Gastroesophageal sphincter (tissue), 3 donors: ENCODE measurements at regions not wholly inside any gene's neighbourhood (a gene's known extent, or its start where the extent isn't known, plus 50 kb on each side); places are given as distances from the start of the nearest gene placed in this dataset.

Experiments
- CTCF ChIP-seq, 4 experiments: fragments of 200-600 bp in 2 of 4; fragments of 450-650 bp in 2 of 4; sonication (generic) in 1 of 4; IDR thresholded peaks; one replicate each; pipeline ENCODE4 v1.5.1; 2017 to 2019; ENCODE audit warnings: antibody characterized with exemption in 4 of 4, mild to moderate bottlenecking in 2 of 4, moderate library complexity in 2 of 4
- EP300 ChIP-seq: sonication (generic); formaldehyde crosslinking; IDR thresholded peaks from one replicate; pipeline ENCODE4 v1.6.1; 2017; ENCODE audit warnings: antibody characterized with exemption, mild to moderate bottlenecking
- POLR2A ChIP-seq, 2 donors: fragments of 450-650 bp; IDR thresholded peaks; one replicate each; pipeline ENCODE4 v1.6.1; 2017; ENCODE audit warnings: antibody characterized with exemption in 2 of 2, mild to moderate bottlenecking in 2 of 2, moderate library complexity in 1 of 2
- POLR2AphosphoS5 ChIP-seq: sonication (generic); formaldehyde crosslinking; IDR thresholded peaks from one replicate; pipeline ENCODE4 v1.6.1; 2017; ENCODE audit warnings: antibody characterized with exemption

GRCh38 chr20:6388671-6389197 is 265.9 kb upstream of the FERMT1 start:
- no peak for TF ChIP-seq CTCF (IDR thresholded peaks at IDR 0.05)
- TF ChIP-seq POLR2AphosphoS5 = no peak
- no peak for TF ChIP-seq POLR2A (IDR thresholded peaks at IDR 0.05)
- no peak for TF ChIP-seq EP300
